ENCODE measurements at regions not wholly inside any gene's neighbourhood (a gene's known extent, or its start where the extent isn't known, plus 50 kb on each side); places are given as distances from the start of the nearest gene placed in this dataset.

DNA sequence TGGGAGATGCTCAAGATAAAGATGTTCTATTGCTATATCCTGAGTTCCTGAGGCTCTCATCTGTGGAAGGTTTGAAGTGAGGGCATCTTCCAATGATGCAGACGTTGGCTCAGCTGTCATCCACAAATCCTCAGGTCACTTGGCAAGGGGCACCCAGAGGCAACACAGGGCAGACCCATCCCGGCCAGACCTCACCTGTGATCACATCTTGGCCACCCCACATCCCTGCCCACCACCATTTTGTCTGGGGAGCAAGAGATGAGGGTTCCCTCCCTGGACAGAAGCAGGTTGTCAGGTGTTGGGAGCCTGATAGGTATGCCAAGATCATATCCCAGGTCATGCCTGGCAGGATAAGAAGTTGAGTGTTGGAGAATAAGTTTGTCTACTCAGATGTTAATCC is 918.2 kb upstream of the ZNF722 start:
- POLR2A ChIA-PET = no interaction called here
- H3K79me2 ChIP-seq (ENCODE audit: insufficient read depth, low read depth, low read length) = no peaks in the 10 kb centered on the region
- no peaks in the 10 kb centered on the region for H3K36me3 ChIP-seq (ENCODE audit: insufficient read depth, low read length)
- H2AFZ ChIP-seq (ENCODE audit: low read length) = no peak overlapping the region
- no peaks in the 10 kb centered on the region for H4K20me1 ChIP-seq (ENCODE audit: insufficient read depth, low read length)
- H3K4me3 ChIP-seq (ENCODE audit: low read depth, low read length, poor library complexity, severe bottlenecking) = no peak overlapping the region
- intact Hi-C loops (cut with micrococcal nuclease; ENCODE audit: unreplicated experiment) = no loop called here
- H3K9me3 ChIP-seq (ENCODE audit: low read length) = peaks cover 12% of the 10 kb centered on the region
- TF ChIP-seq, protein P1, sequence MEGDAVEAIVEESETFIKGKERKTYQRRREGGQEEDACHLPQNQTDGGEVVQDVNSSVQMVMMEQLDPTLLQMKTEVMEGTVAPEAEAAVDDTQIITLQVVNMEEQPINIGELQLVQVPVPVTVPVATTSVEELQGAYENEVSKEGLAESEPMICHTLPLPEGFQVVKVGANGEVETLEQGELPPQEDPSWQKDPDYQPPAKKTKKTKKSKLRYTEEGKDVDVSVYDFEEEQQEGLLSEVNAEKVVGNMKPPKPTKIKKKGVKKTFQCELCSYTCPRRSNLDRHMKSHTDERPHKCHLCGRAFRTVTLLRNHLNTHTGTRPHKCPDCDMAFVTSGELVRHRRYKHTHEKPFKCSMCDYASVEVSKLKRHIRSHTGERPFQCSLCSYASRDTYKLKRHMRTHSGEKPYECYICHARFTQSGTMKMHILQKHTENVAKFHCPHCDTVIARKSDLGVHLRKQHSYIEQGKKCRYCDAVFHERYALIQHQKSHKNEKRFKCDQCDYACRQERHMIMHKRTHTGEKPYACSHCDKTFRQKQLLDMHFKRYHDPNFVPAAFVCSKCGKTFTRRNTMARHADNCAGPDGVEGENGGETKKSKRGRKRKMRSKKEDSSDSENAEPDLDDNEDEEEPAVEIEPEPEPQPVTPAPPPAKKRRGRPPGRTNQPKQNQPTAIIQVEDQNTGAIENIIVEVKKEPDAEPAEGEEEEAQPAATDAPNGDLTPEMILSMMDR (conservative IDR thresholded peaks at IDR 0.05; ENCODE audit: low read length) = no peak
- TF ChIP-seq EZH2phosphoT487 (IDR thresholded peaks at IDR 0.05; ENCODE audit: borderline replicate concordance, low read depth, low read length) = no peak
- no peak overlapping the region for H3K27ac ChIP-seq (ENCODE audit: low read depth, low read length, poor library complexity, severe bottlenecking)
- DNase-seq (ENCODE audit: low spot score) = no peak
- CTCF ChIA-PET (ENCODE audit: unreplicated experiment) = no interaction called here
- no peaks in the 10 kb centered on the region for H3K9me2 ChIP-seq (ENCODE audit: insufficient read depth, low read length)
- no peaks in the 10 kb centered on the region for H3K4me1 ChIP-seq (ENCODE audit: insufficient read depth, low read length, poor library complexity, severe bottlenecking)
- no TSS peak for BruUV-seq (replicated peaks)
- no peak overlapping the region for H3K4me2 ChIP-seq (ENCODE audit: low read length)

DNA sequence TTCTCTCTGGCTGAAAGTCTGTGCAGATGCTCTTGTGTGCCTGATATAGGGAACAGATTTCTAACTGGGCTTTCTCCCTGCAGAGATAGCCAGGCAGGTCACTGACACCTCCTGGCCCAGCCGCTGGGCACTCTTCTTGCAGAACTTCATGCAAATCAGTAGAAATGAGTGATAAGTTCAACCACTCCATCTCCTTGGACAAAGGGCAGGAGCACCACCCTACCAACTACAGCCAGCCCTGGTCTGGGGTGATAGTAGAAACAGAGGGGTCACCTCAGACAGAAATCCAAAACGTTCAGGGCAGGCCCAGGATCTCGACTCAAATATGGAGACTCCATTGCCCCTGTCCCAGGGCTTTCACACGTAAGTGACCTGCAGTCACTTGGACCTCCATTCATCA is 917.8 kb upstream of the ZNF722 start:
- Histone ChIP-seq H3K4me1 (ENCODE audit: insufficient read depth, low read length, poor library complexity, severe bottlenecking) (no peaks in the 10 kb centered on the region), H3K9me2 (ENCODE audit: insufficient read depth, low read length) (no peaks in the 10 kb centered on the region), H2AFZ (ENCODE audit: low read length) (no peak overlapping the region), H3K36me3 (ENCODE audit: insufficient read depth, low read length) (no peaks in the 10 kb centered on the region), H3K9me3 (ENCODE audit: low read length) (peaks cover 12% of the 10 kb centered on the region), H4K20me1 (ENCODE audit: insufficient read depth, low read length) (no peaks in the 10 kb centered on the region), H3K79me2 (ENCODE audit: insufficient read depth, low read depth, low read length) (no peaks in the 10 kb centered on the region), H3K4me2 (ENCODE audit: low read length) (no peak overlapping the region), H3K27ac (ENCODE audit: low read depth, low read length, poor library complexity, severe bottlenecking) (no peak overlapping the region), H3K4me3 (ENCODE audit: low read depth, low read length, poor library complexity, severe bottlenecking) (no peak overlapping the region)
- TF ChIP-seq, protein P1 (conservative IDR thresholded peaks at IDR 0.05; ENCODE audit: low read length) = no peak
- TF ChIP-seq EZH2phosphoT487 (IDR thresholded peaks at IDR 0.05; ENCODE audit: borderline replicate concordance, low read depth, low read length) = no peak
- ChIA-PET POLR2A (no interaction called here), CTCF (ENCODE audit: unreplicated experiment) (no interaction called here)
- DNase-seq (ENCODE audit: low spot score) = no peak
- BruUV-seq (replicated peaks) = no TSS peak
- intact Hi-C loops (cut with micrococcal nuclease; ENCODE audit: unreplicated experiment) = no loop called here

DNA sequence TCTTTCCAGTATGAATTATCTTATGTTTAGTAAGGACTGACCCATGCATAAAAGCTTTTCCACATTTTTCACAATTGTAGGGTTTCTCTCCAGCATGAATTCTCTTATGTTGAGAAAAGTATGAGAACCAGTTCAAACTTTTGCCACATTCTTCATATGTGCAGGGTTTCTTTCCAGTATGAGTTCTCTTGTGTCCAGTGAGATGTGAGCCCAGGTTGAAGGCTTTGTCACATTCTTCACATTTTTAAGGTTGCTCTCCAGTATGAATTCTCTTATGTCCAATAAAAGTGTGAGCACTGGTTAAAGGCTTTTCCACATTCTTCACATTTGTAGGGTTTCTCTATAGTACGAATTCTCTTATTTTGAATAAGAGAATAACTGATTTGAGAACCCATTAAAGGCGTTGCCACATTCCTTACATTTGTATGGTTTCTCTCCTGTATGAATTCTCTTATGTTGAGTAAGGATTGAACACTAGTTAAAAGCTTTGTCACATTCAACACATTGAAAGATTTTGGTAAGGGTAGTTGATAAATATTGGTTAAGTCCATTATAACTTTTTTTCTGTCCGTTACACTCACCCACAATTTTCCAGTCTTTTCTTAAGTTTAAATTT is 911.0 kb upstream of the ZNF722 start:
- no peaks in the 10 kb centered on the region for H4K20me1 ChIP-seq (ENCODE audit: insufficient read depth, low read length)
- H3K79me2 ChIP-seq (ENCODE audit: insufficient read depth, low read depth, low read length) = no peaks in the 10 kb centered on the region
- no peak for DNase-seq (ENCODE audit: low spot score)
- intact Hi-C loops (cut with micrococcal nuclease; ENCODE audit: unreplicated experiment) = no loop called here
- no peaks in the 10 kb centered on the region for H3K4me1 ChIP-seq (ENCODE audit: insufficient read depth, low read length, poor library complexity, severe bottlenecking)
- peaks cover 45% of the 10 kb centered on the region for H3K9me3 ChIP-seq (ENCODE audit: low read length)
- CTCF ChIA-PET (ENCODE audit: unreplicated experiment) = no interaction called here
- H3K4me2 ChIP-seq (ENCODE audit: low read length) = no peak overlapping the region
- TF ChIP-seq, protein P1 (conservative IDR thresholded peaks at IDR 0.05; ENCODE audit: low read length) = no peak
- TF ChIP-seq EZH2phosphoT487 (IDR thresholded peaks at IDR 0.05; ENCODE audit: borderline replicate concordance, low read depth, low read length) = no peak
- no peak overlapping the region for H3K4me3 ChIP-seq (ENCODE audit: low read depth, low read length, poor library complexity, severe bottlenecking)
- no peak overlapping the region for H2AFZ ChIP-seq (ENCODE audit: low read length)
- H3K27ac ChIP-seq (ENCODE audit: low read depth, low read length, poor library complexity, severe bottlenecking) = no peak overlapping the region
- no peaks in the 10 kb centered on the region for H3K9me2 ChIP-seq (ENCODE audit: insufficient read depth, low read length)
- POLR2A ChIA-PET = no interaction called here
- no TSS peak for BruUV-seq (replicated peaks)
- no peaks in the 10 kb centered on the region for H3K36me3 ChIP-seq (ENCODE audit: insufficient read depth, low read length)
